H1 (cell line): ENCODE measurements at regions not wholly inside any gene's neighbourhood (a gene's known extent, or its start where the extent isn't known, plus 50 kb on each side); places are given as distances from the start of the nearest gene placed in this dataset.

ENCODE experiments used
- ASH2L ChIP-seq: fragments of 200-600, 300-600 bp; sonication (generic); IDR thresholded peaks from one replicate; pipeline ENCODE4 v1.7.1; 2017; ENCODE audit warnings: low read length
- CBX5 ChIP-seq: fragments of 300-800, 300-1000 bp; sonication (generic); IDR thresholded peaks from 2 replicates; pipeline ENCODE4 v1.7.1; 2016; ENCODE audit warnings: antibody characterized with exemption, low read length, low read depth
- CHD7 ChIP-seq: fragments of 300-600 bp; sonication (generic); IDR thresholded peaks from 2 replicates; pipeline ENCODE4 v1.7.1; 2012; ENCODE audit warnings: low read length, moderate library complexity, mild to moderate bottlenecking, inconsistent platforms; ENCODE audit not compliant: insufficient replicate concordance
- EP300 ChIP-seq, 2 experiments: IDR thresholded peaks; 1 replicate in 1 of 2; 2 replicates in 1 of 2; pipeline ENCODE4 v1.6.1; 2011 to 2012; ENCODE audit warnings: low read depth in 2 of 2, low read length in 2 of 2, mild to moderate bottlenecking in 2 of 2, borderline replicate concordance in 1 of 2, inconsistent platforms in 1 of 2, moderate library complexity in 1 of 2
- NANOG ChIP-seq: IDR thresholded peaks from 2 replicates; pipeline ENCODE4 v1.6.1; 2011; ENCODE audit warnings: low read length, low read depth, mild to moderate bottlenecking, inconsistent platforms; ENCODE audit not compliant: insufficient read depth, poor library complexity, severe bottlenecking
- TAF1 ChIP-seq: IDR thresholded peaks from 2 replicates; pipeline ENCODE4 v1.6.1; 2011; ENCODE audit warnings: mild to moderate bottlenecking, low read depth, low read length
- TCF12 ChIP-seq: IDR thresholded peaks from 2 replicates; pipeline ENCODE4 v1.6.1; 2011; ENCODE audit warnings: low read depth, mild to moderate bottlenecking, low read length

- TF ChIP-seq ASH2L (no peak), EP300 (IDR thresholded peaks at IDR 0.05; ENCODE audit: borderline replicate concordance in 1 of 2, low read depth in 2 of 2, low read length in 2 of 2) (no peak), TCF12 (no peak), TAF1 (no peak), CBX5 (no peak), NANOG (no peak), CHD7 (no peak)
Measured at GRCh38 chrX:131739823-131740222, 195.9 kb downstream of the OR13H1 start (continued).
